ENCODE measurements at regions not wholly inside any gene's neighbourhood (a gene's known extent, or its start where the extent isn't known, plus 50 kb on each side); places are given as distances from the start of the nearest gene placed in this dataset.

- Mint-ChIP-seq H3K9me3 (ENCODE audit: unreplicated experiment) (peaks cover 10% of the 10 kb centered on the region), H3K27ac (ENCODE audit: unreplicated experiment) (no peak overlapping the region)
Measured at GRCh38 chr2:16215902-16216557, 275.7 kb downstream of the MYCN start.

GRCh38 chr2:16214861-16215260 is 274.5 kb downstream of the MYCN start:
- Mint-ChIP-seq H3K4me3 (ENCODE audit: unreplicated experiment) (no peak overlapping the region), H3K36me3 (ENCODE audit: unreplicated experiment) (no peaks in the 10 kb centered on the region), H3K27ac (ENCODE audit: unreplicated experiment) (no peak overlapping the region), H3K27me3 (ENCODE audit: unreplicated experiment) (no peaks in the 10 kb centered on the region), H3K4me1 (ENCODE audit: unreplicated experiment) (no peaks in the 10 kb centered on the region), H3K9me3 (ENCODE audit: unreplicated experiment) (peaks cover 14% of the 10 kb centered on the region)
- TF ChIP-seq, protein P1, sequence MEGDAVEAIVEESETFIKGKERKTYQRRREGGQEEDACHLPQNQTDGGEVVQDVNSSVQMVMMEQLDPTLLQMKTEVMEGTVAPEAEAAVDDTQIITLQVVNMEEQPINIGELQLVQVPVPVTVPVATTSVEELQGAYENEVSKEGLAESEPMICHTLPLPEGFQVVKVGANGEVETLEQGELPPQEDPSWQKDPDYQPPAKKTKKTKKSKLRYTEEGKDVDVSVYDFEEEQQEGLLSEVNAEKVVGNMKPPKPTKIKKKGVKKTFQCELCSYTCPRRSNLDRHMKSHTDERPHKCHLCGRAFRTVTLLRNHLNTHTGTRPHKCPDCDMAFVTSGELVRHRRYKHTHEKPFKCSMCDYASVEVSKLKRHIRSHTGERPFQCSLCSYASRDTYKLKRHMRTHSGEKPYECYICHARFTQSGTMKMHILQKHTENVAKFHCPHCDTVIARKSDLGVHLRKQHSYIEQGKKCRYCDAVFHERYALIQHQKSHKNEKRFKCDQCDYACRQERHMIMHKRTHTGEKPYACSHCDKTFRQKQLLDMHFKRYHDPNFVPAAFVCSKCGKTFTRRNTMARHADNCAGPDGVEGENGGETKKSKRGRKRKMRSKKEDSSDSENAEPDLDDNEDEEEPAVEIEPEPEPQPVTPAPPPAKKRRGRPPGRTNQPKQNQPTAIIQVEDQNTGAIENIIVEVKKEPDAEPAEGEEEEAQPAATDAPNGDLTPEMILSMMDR (IDR thresholded peaks at IDR 0.05), result no peak
- no peak for DNase-seq (ENCODE audit: extremely low spot score, unreplicated experiment)

More at GRCh38 chr2:16215902-16216557, 275.7 kb downstream of the MYCN start:
- TF ChIP-seq, protein P1 (IDR thresholded peaks at IDR 0.05), result no peak
- H3K27me3 Mint-ChIP-seq (ENCODE audit: unreplicated experiment), result no peaks in the 10 kb centered on the region
- no peak for DNase-seq (ENCODE audit: extremely low spot score, unreplicated experiment)
- no peaks in the 10 kb centered on the region for H3K36me3 Mint-ChIP-seq (ENCODE audit: unreplicated experiment)
- H3K4me3 Mint-ChIP-seq (ENCODE audit: unreplicated experiment), result no peak overlapping the region
- no peaks in the 10 kb centered on the region for H3K4me1 Mint-ChIP-seq (ENCODE audit: unreplicated experiment)

DNA sequence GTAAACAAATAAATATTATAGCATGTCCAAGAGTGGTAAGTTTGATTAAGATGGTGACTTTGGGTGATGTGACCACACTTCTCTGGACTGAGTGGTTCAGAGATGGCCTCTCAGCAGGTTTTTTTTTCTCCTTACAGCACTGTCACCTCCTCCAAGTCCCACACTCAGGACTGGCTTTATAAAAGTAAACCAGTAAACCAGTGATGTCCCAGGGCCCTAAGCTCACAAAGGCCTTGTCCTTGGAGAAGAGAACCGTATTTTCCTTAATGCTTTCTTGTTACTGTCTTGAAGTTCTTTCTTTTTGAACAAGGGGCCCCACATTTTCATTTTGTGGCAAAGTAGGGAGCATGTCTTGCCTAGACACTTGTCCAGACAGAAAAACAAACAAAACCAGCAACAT is 274.0 kb downstream of the MYCN start:
- H3K9me3 Mint-ChIP-seq (ENCODE audit: unreplicated experiment), result peaks cover 14% of the 10 kb centered on the region
- H3K36me3 Mint-ChIP-seq (ENCODE audit: unreplicated experiment), result no peaks in the 10 kb centered on the region
- H3K27ac Mint-ChIP-seq (ENCODE audit: unreplicated experiment), result no peak overlapping the region
- H3K4me1 Mint-ChIP-seq (ENCODE audit: unreplicated experiment), result no peaks in the 10 kb centered on the region
- no peaks in the 10 kb centered on the region for H3K27me3 Mint-ChIP-seq (ENCODE audit: unreplicated experiment)
- H3K4me3 Mint-ChIP-seq (ENCODE audit: unreplicated experiment), result no peak overlapping the region
- TF ChIP-seq, protein P1 (IDR thresholded peaks at IDR 0.05), result no peak
- no peak for DNase-seq (ENCODE audit: extremely low spot score, unreplicated experiment)

DNA sequence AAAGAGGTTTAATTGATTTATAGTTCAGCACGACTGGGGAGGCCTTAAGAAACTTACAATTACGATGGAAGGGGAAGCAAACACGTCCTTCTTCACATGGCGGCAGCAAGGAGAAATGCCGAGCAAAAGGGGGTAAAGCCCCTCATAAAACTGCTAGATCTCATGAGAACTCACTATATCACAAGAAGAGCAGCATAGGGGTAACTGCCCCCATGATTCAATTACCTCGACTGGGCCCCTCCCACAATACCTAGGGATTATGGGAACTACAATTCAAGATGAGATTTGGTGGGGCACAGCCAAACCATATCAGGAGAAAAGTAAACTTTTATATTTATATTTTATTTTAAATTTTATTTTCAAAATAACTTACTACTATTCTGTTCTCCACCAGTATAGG is 272.0 kb downstream of the MYCN start:
- Mint-ChIP-seq H3K9me3 (ENCODE audit: unreplicated experiment) (peaks cover 21% of the 10 kb centered on the region), H3K27ac (ENCODE audit: unreplicated experiment) (no peak overlapping the region), H3K4me1 (ENCODE audit: unreplicated experiment) (no peaks in the 10 kb centered on the region), H3K4me3 (ENCODE audit: unreplicated experiment) (no peak overlapping the region), H3K36me3 (ENCODE audit: unreplicated experiment) (no peaks in the 10 kb centered on the region), H3K27me3 (ENCODE audit: unreplicated experiment) (no peaks in the 10 kb centered on the region)
- DNase-seq (ENCODE audit: extremely low spot score, unreplicated experiment), result no peak
- TF ChIP-seq, protein P1 (IDR thresholded peaks at IDR 0.05), result no peak

DNA sequence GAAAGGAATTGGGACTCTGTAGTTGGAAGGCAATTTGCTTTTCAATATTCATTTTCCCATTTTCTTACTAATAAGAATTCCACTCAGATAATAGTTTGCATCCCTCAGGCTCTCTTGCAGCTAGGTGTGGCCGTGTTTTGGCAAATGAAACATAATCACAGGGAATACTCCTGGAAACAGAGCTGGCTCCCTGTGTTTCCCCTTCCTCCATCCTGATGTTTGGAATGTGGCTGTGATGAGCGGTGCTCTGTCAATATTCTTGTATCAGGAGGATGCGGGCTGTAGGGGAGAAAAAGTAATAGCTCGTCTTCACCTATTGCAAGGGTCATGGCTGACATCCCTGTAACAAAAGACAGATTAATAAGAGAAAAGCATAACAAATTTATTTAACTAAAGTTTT is 271.0 kb downstream of the MYCN start:
- Mint-ChIP-seq H3K4me1 (ENCODE audit: unreplicated experiment) (no peaks in the 10 kb centered on the region), H3K36me3 (ENCODE audit: unreplicated experiment) (no peaks in the 10 kb centered on the region), H3K4me3 (ENCODE audit: unreplicated experiment) (no peak overlapping the region), H3K27ac (ENCODE audit: unreplicated experiment) (no peak overlapping the region), H3K9me3 (ENCODE audit: unreplicated experiment) (peaks cover 27% of the 10 kb centered on the region), H3K27me3 (ENCODE audit: unreplicated experiment) (no peaks in the 10 kb centered on the region)
- TF ChIP-seq, protein P1 (IDR thresholded peaks at IDR 0.05), result no peak
- no peak for DNase-seq (ENCODE audit: extremely low spot score, unreplicated experiment)

All from osteocyte (in vitro differentiated cells).